PC-9 (cell line): ENCODE measurements at regions not wholly inside any gene's neighbourhood (a gene's known extent, or its start where the extent isn't known, plus 50 kb on each side); places are given as distances from the start of the nearest gene placed in this dataset.

Experiments used
- BruUV-seq: library from RNA; stranded (reverse); fragments of 400-500 nt; replicated peaks from 2 replicates; lab custom pipeline; 2021; lab: Mats Ljungman, UMichigan
- CTCF ChIA-PET: fragments of 300-600 bp; sonication (Branson Sonifier 250); formaldehyde crosslinking; loops from one replicate; lab custom pipeline; 2022; ENCODE audit warnings: antibody characterized with exemption; lab: Charles Lee
- POLR2A ChIA-PET: fragments of 300-600 bp; sonication (Branson Sonifier 250); formaldehyde crosslinking; loops from one replicate; lab custom pipeline; 2022; ENCODE audit warnings: antibody characterized with exemption; ENCODE audit not compliant: unreplicated experiment; lab: Charles Lee
- DNase-seq, 2 experiments: peaks; one replicate each; pipeline versions ENCODE4 v3.0.0 to v3.0.0-alpha.2; 2015 to 2022; ENCODE audit warnings: mixed read lengths in 1 of 2
- H2AFZ ChIP-seq: fragments of 200-600 bp; sonication (generic); 2 replicates; pipeline ENCODE4 v1.8.1; 2017; ENCODE audit warnings: antibody characterized with exemption
- H3F3A ChIP-seq: fragments of 200-600 bp; sonication (generic); 2 replicates; pipeline ENCODE4 v1.8.1; 2017; ENCODE audit warnings: antibody characterized with exemption, mild to moderate bottlenecking, low read depth; ENCODE audit not compliant: insufficient read depth
- H3K27ac ChIP-seq: fragments of 200-600 bp; sonication (generic); 2 replicates; pipeline ENCODE4 v1.6.1; 2016; ENCODE audit warnings: mixed run types
- H3K27me3 ChIP-seq: fragments of 200-600 bp; sonication (generic); 2 replicates; pipeline ENCODE4 v1.6.1; 2016; ENCODE audit warnings: low read depth, mixed run types; ENCODE audit not compliant: insufficient read depth
- H3K36me3 ChIP-seq: fragments of 200-600 bp; sonication (generic); 2 replicates; pipeline ENCODE4 v1.6.1; 2016; ENCODE audit warnings: low read depth, mixed run types
- H3K4me1 ChIP-seq: fragments of 200-600 bp; sonication (generic); replicated peaks from 2 replicates; pipeline ENCODE4 v1.6.1; 2016; ENCODE audit warnings: mixed run types; ENCODE audit not compliant: insufficient read depth
- H3K4me2 ChIP-seq: fragments of 200-600 bp; sonication (generic); 2 replicates; pipeline ENCODE4 v1.6.1; 2017; ENCODE audit warnings: mixed run types
- H3K4me3 ChIP-seq: fragments of 200-600 bp; sonication (generic); 2 replicates; pipeline ENCODE4 v1.6.1; 2016; ENCODE audit warnings: mixed run types
- H3K79me2 ChIP-seq: fragments of 200-600 bp; sonication (generic); 2 replicates; pipeline ENCODE4 v1.6.1; 2017; ENCODE audit warnings: low read depth, mixed run types
- H3K9me2 ChIP-seq: fragments of 200-600 bp; sonication (generic); 2 replicates; pipeline ENCODE4 v1.8.1; 2017; ENCODE audit warnings: mild to moderate bottlenecking; ENCODE audit not compliant: insufficient read depth
- H3K9me3 ChIP-seq: fragments of 200-600 bp; sonication (generic); 2 replicates; pipeline ENCODE4 v1.8.1; 2016; ENCODE audit warnings: low read depth; ENCODE audit not compliant: insufficient read depth
- H4K20me1 ChIP-seq: fragments of 200-600 bp; sonication (generic); 2 replicates; pipeline ENCODE4 v1.8.1; 2017; ENCODE audit not compliant: insufficient read depth
- EZH2 ChIP-seq: fragments of 200-600 bp; sonication (generic); IDR thresholded peaks from 2 replicates; pipeline ENCODE4 v1.8.0; 2017; ENCODE audit warnings: antibody characterized with exemption, low read depth
- intact Hi-C: fragments of 100-400 bp; cut with micrococcal nuclease; formaldehyde crosslinking; loops from one replicate; pipeline ENCODE4 v1.10.0; 2022; ENCODE audit not compliant: unreplicated experiment
- TF ChIP-seq, protein P1 (sequence below): fragments of 200-600 bp; sonication (generic); conservative IDR thresholded peaks from 2 replicates; pipeline ENCODE4 v1.6.1; 2017; ENCODE audit warnings: mixed run types, antibody characterized with exemption, mild to moderate bottlenecking, moderate library complexity

DNA sequence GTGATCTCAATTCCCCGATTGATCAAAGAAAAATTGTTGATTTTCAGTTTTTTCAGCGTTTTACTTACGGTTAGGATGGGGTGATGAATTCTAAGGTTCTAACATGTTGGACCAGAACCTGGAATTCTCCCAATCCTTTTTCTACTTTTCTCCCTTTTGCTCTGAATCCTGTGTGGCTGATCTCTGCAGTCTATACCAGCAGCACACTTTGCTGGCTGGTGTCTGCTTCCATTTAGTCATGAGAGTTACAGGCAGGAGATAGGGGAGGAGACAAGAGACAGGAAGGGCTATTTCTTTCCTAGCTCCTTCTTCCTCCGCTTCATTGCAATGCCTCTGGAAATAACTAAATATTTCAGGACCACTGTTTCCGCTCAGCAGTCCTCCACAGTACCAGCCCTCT lies 623.9 kb downstream of the CENPC start:
- Histone ChIP-seq H3K4me3 (no peak overlapping the region), H4K20me1 (no peaks in the 10 kb centered on the region), H3K9me2 (no peaks in the 10 kb centered on the region), H3K9me3 (no peaks in the 10 kb centered on the region), H3K27me3 (no peaks in the 10 kb centered on the region), H3K36me3 (no peaks in the 10 kb centered on the region), H3F3A (no peaks in the 10 kb centered on the region), H3K27ac (no peak overlapping the region), H3K79me2 (no peaks in the 10 kb centered on the region), H3K4me1 (no peaks in the 10 kb centered on the region), H2AFZ (no peak overlapping the region), H3K4me2 (no peak overlapping the region)
- ChIA-PET CTCF (no interaction called here), POLR2A (no interaction called here)
- DNase-seq = no peak
- no TSS peak for BruUV-seq
- TF ChIP-seq, protein P1, sequence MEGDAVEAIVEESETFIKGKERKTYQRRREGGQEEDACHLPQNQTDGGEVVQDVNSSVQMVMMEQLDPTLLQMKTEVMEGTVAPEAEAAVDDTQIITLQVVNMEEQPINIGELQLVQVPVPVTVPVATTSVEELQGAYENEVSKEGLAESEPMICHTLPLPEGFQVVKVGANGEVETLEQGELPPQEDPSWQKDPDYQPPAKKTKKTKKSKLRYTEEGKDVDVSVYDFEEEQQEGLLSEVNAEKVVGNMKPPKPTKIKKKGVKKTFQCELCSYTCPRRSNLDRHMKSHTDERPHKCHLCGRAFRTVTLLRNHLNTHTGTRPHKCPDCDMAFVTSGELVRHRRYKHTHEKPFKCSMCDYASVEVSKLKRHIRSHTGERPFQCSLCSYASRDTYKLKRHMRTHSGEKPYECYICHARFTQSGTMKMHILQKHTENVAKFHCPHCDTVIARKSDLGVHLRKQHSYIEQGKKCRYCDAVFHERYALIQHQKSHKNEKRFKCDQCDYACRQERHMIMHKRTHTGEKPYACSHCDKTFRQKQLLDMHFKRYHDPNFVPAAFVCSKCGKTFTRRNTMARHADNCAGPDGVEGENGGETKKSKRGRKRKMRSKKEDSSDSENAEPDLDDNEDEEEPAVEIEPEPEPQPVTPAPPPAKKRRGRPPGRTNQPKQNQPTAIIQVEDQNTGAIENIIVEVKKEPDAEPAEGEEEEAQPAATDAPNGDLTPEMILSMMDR = no peak
- TF ChIP-seq EZH2 = no peak
- intact Hi-C loops = no loop called here

DNA sequence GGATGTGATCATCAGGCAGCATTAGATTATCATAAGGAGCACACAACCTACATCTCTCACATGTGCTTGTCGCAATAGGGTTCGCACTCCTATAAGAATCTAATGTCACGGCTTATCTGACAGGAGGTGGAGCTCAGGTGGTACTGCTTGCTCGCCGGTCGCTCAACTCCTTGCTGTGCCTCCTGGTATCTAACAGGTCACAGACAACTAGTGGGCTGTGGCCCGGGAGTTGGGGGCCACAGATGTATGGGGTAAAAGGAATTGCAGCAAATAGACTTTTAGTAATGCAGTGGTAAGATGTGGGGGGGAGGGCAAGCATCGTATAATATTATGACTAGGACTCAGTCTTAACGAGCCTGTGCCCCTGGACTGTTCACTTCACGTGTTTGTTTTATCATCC lies 624.8 kb downstream of the CENPC start:
- H3K4me2 ChIP-seq = no peak overlapping the region
- no peaks in the 10 kb centered on the region for H3K36me3 ChIP-seq
- TF ChIP-seq, protein P1 = no peak
- TF ChIP-seq EZH2 = no peak
- intact Hi-C loops = no loop called here
- no peaks in the 10 kb centered on the region for H3F3A ChIP-seq
- ChIA-PET POLR2A (no interaction called here), CTCF (no interaction called here)
- no peaks in the 10 kb centered on the region for H3K4me1 ChIP-seq
- H3K27ac ChIP-seq = no peak overlapping the region
- no TSS peak for BruUV-seq
- H2AFZ ChIP-seq = no peak overlapping the region
- H3K4me3 ChIP-seq = no peak overlapping the region
- no peaks in the 10 kb centered on the region for H4K20me1 ChIP-seq
- H3K9me2 ChIP-seq = no peaks in the 10 kb centered on the region
- H3K9me3 ChIP-seq = no peaks in the 10 kb centered on the region
- no peaks in the 10 kb centered on the region for H3K27me3 ChIP-seq
- no peaks in the 10 kb centered on the region for H3K79me2 ChIP-seq
- DNase-seq = no peak

DNA sequence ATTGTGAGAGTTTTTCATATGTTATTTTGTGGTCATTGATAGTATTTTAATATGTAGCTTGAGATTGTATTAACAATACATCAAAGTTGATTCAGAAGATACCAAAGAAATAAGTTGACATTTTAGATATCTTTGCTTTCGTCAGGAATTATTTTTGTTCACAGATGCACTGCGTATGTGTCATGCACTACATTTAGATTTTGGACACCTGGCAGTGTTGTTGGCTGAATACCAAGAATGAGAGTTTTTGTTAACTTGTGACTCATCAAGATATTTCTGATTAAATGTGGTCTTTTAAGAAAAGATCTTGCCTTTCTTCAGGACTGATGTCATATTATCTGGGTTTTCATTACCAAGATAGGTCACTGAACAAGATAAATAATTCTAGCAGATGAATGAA lies 633.4 kb downstream of the CENPC start:
- H3K79me2 ChIP-seq = no peaks in the 10 kb centered on the region
- no peaks in the 10 kb centered on the region for H3F3A ChIP-seq
- intact Hi-C loops = no loop called here
- no peak overlapping the region for H3K27ac ChIP-seq
- H3K9me3 ChIP-seq = no peaks in the 10 kb centered on the region
- no peaks in the 10 kb centered on the region for H3K27me3 ChIP-seq
- H3K36me3 ChIP-seq = no peaks in the 10 kb centered on the region
- H3K9me2 ChIP-seq = no peaks in the 10 kb centered on the region
- no peak overlapping the region for H2AFZ ChIP-seq
- H3K4me2 ChIP-seq = no peak overlapping the region
- peak in 1 of 2 experiments; percentile 11 for DNase-seq
- ChIA-PET CTCF (no interaction called here), POLR2A (no interaction called here)
- H3K4me3 ChIP-seq = no peak overlapping the region
- no peaks in the 10 kb centered on the region for H3K4me1 ChIP-seq
- TF ChIP-seq, protein P1 = no peak
- no peak for TF ChIP-seq EZH2
- no peaks in the 10 kb centered on the region for H4K20me1 ChIP-seq
- no TSS peak for BruUV-seq
